Suprapubic skin (tissue), 4 donors: ENCODE measurements at regions not wholly inside any gene's neighbourhood (a gene's known extent, or its start where the extent isn't known, plus 50 kb on each side); places are given as distances from the start of the nearest gene placed in this dataset.
"Not testable (repeated sequence)": the region's sequence is repeated elsewhere in the genome, so short reads cannot be mapped to it uniquely, and the experiment has no call there.

ENCODE experiments used
- DNase-seq, 2 donors: peaks; one replicate each; pipeline ENCODE4 v3.0.0-alpha.2; 2019; ENCODE audit warnings: low spot score in 2 of 2
- H3K27ac ChIP-seq: fragments of 200-600 bp; sonication (generic); one replicate; pipeline ENCODE4 v1.5.1; 2019
- H3K27me3 ChIP-seq: fragments of 200-600 bp; sonication (generic); one replicate; pipeline ENCODE4 v1.5.1; 2019
- H3K36me3 ChIP-seq: fragments of 200-600 bp; sonication (generic); one replicate; pipeline ENCODE4 v1.5.1; 2019
- H3K4me1 ChIP-seq: fragments of 200-600 bp; sonication (generic); one replicate; pipeline ENCODE4 v1.5.1; 2019
- H3K4me3 ChIP-seq: fragments of 200-600 bp; sonication (generic); one replicate; pipeline ENCODE4 v1.5.1; 2019; ENCODE audit warnings: mild to moderate bottlenecking
- H3K9me3 ChIP-seq: fragments of 200-600 bp; sonication (generic); one replicate; pipeline ENCODE4 v1.5.1; 2019
- EP300 ChIP-seq: sonication (generic); formaldehyde crosslinking; IDR thresholded peaks from one replicate; pipeline ENCODE4 v1.6.1; 2017; ENCODE audit warnings: antibody characterized with exemption
- POLR2A ChIP-seq, 2 donors: fragments of 450-650 bp; IDR thresholded peaks; one replicate each; pipeline ENCODE4 v1.6.1; 2017; ENCODE audit warnings: antibody characterized with exemption in 2 of 2, mild to moderate bottlenecking in 2 of 2, moderate library complexity in 2 of 2
- POLR2AphosphoS5 ChIP-seq, 3 donors: sonication (generic); formaldehyde crosslinking; IDR thresholded peaks; one replicate each; pipeline ENCODE4 v1.6.1; 2017; ENCODE audit warnings: antibody characterized with exemption in 3 of 3
- WGBS: methylation state at CpG from one replicate; pipeline ENCODE4 v1.1.5; 2018; 5-methylcytosine and 5-hydroxymethylcytosine counted together
- TF ChIP-seq, protein P1 (sequence below), 2 donors: fragments of 200-600 bp in 1 of 2; fragments of 450-650 bp in 1 of 2; sonication (generic) in 1 of 2; IDR thresholded peaks; one replicate each; pipeline ENCODE4 v1.5.1; 2016 to 2019; ENCODE audit warnings: antibody characterized with exemption in 2 of 2, mild to moderate bottlenecking in 1 of 2, moderate library complexity in 1 of 2

- Histone ChIP-seq H3K36me3 (peaks cover 4% of the 10 kb centered on the region), H3K4me1 (peaks cover 16% of the 10 kb centered on the region), H3K27me3 (no peaks in the 10 kb centered on the region), H3K9me3 (no peaks in the 10 kb centered on the region), H3K4me3 (no peak overlapping the region), H3K27ac (no peak overlapping the region)
- DNase-seq, result no peak
- TF ChIP-seq, protein P1, sequence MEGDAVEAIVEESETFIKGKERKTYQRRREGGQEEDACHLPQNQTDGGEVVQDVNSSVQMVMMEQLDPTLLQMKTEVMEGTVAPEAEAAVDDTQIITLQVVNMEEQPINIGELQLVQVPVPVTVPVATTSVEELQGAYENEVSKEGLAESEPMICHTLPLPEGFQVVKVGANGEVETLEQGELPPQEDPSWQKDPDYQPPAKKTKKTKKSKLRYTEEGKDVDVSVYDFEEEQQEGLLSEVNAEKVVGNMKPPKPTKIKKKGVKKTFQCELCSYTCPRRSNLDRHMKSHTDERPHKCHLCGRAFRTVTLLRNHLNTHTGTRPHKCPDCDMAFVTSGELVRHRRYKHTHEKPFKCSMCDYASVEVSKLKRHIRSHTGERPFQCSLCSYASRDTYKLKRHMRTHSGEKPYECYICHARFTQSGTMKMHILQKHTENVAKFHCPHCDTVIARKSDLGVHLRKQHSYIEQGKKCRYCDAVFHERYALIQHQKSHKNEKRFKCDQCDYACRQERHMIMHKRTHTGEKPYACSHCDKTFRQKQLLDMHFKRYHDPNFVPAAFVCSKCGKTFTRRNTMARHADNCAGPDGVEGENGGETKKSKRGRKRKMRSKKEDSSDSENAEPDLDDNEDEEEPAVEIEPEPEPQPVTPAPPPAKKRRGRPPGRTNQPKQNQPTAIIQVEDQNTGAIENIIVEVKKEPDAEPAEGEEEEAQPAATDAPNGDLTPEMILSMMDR (IDR thresholded peaks at IDR 0.05), result no peak
- no peak for TF ChIP-seq EP300
- TF ChIP-seq POLR2AphosphoS5 (IDR thresholded peaks at IDR 0.05), result no peak
- no peak for TF ChIP-seq POLR2A (IDR thresholded peaks at IDR 0.05)
- 96% methylated on average over 12 of the region's 12 CpGs for WGBS
These were observed 123.4 kb upstream of the VKORC1L1 start for GRCh38 chr7:65749518-65749917.

GRCh38 chr7:65750511-65751344, 122.1 kb upstream of the VKORC1L1 start:
- peak overlapping the region; percentile 83 for H3K27ac ChIP-seq
- 0% methylated on average over 13 of the region's 69 CpGs for WGBS
- DNase-seq, result peak; percentile 92 to 96

DNA sequence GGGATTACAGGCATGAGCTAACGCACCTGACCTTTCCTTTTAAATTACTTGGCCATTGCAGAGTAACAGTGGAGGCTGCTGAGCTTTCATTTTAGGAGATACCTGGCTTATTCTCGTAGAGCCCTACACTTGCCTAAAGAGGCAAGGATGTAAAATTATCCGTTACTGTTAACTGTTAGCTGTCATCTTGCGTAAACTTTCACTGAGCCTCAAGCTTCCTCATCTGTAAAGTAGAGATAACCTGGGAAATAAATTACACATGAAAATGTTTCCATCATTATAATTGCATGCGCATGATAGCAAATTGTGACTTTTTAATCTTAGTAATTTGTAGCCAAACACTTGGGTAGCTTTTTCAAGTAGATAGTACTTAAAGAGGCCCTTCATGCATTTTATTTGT, 118.8 kb upstream of the VKORC1L1 start:
- DNase-seq, H3K27me3 ChIP-seq, H3K9me3 ChIP-seq, H3K27ac ChIP-seq, H3K4me3 ChIP-seq: not testable (repeated sequence)
- Histone ChIP-seq H3K4me1 (peaks cover 16% of the 10 kb centered on the region), H3K36me3 (peaks cover 23% of the 10 kb centered on the region)
- 98% methylated on average over 5 of the region's 5 CpGs for WGBS

More at GRCh38 chr7:65750511-65751344, 122.1 kb upstream of the VKORC1L1 start:
- Histone ChIP-seq H3K4me1 (peaks cover 16% of the 10 kb centered on the region), H3K4me3 (peak overlapping the region; percentile 74), H3K36me3 (peaks cover 4% of the 10 kb centered on the region), H3K9me3 (no peaks in the 10 kb centered on the region), H3K27me3 (no peaks in the 10 kb centered on the region)
- TF ChIP-seq, protein P1 (IDR thresholded peaks at IDR 0.05), result no peak
- TF ChIP-seq POLR2A (IDR thresholded peaks at IDR 0.05) (peak in 1 of 2 donors; percentile 42), POLR2AphosphoS5 (IDR thresholded peaks at IDR 0.05) (peak in 1 of 3 donors; percentile 64), EP300 (no peak)

DNA sequence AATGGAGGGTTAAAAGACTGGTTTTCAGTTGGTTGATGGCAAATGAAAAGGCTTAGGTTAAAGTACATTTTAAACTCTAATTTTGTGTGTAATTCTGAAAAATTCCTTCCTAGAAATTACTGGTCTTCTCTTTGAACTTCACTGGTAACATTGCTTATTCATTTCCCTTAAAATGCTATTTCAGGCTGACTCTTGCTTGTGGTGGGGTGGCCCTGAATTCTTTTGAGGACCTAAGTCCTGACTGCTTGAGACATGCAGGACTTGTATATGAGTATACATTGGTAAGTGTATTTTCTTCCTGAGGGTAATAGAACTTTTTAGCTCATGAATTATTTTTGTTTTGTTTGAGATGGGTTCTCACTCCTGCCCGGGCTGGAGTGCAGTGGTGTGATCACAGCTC, 113.9 kb upstream of the VKORC1L1 start:
- not testable (repeated sequence) for DNase-seq, H3K9me3 ChIP-seq, H3K4me1 ChIP-seq, H3K27ac ChIP-seq, H3K27me3 ChIP-seq, H3K4me3 ChIP-seq
- 92% methylated on average over 1 of the region's 1 CpG for WGBS
- peaks cover 38% of the 10 kb centered on the region for H3K36me3 ChIP-seq

- H3K27me3 ChIP-seq, H3K9me3 ChIP-seq, DNase-seq, H3K27ac ChIP-seq, H3K4me1 ChIP-seq, H3K4me3 ChIP-seq: not testable (repeated sequence)
- peaks cover 28% of the 10 kb centered on the region for H3K36me3 ChIP-seq
- 74% methylated on average over 3 of the region's 3 CpGs for WGBS
These were observed 110.2 kb upstream of the VKORC1L1 start for GRCh38 chr7:65762712-65763111.

GRCh38 chr7:65763114-65763513, 109.8 kb upstream of the VKORC1L1 start:
- H3K4me1 ChIP-seq, H3K27me3 ChIP-seq, H3K9me3 ChIP-seq, H3K27ac ChIP-seq, H3K4me3 ChIP-seq, DNase-seq: not testable (repeated sequence)
- 78% methylated on average over 5 of the region's 5 CpGs for WGBS
- peaks cover 27% of the 10 kb centered on the region for H3K36me3 ChIP-seq

DNA sequence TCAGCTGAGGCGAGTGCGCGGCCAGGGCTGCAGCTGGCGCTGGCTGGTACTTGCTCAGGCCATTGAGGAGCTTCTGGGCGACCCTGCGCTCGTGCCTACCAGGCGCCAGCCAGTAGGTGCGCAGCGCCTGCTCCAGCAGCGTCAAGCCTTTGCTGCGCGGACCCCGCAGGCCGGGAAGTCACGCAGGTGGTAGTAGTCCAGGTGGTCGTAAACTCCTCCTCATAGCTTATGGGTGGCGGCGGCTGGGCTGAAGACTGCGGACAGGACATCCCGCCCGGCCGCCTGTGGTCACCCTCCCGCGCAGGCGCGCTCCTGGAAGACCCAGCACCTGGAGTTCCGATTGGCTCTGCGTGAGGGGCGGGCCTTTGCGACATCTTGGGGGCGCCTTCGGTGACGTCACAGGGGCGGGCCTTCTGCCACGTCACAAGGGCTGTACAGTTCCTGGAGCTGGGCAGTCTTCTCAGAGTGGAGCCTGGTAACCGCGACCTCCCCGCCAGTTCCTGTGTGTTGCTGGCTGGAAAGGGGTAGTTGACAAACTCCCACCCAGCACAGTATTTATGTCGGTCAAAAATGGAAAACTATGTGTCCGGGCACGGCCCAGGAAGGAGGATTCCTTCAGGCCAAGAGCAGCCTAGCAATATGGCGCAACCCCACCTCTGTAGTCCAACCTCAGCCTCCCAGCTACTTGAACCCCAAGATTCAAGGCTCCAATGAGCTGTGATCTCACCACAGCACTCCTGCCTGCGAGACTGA, 102.2 kb upstream of the VKORC1L1 start:
- Histone ChIP-seq H3K4me1 (peaks cover 14% of the 10 kb centered on the region), H3K27ac (peak overlapping the region; percentile 89), H3K4me3 (peak overlapping the region; percentile 82)
- TF ChIP-seq POLR2AphosphoS5 (IDR thresholded peaks at IDR 0.05), result peak in 2 of 3 donors; percentile 18 to 40
- 7% methylated on average over 16 of the region's 44 CpGs for WGBS
- H3K9me3 ChIP-seq, H3K27me3 ChIP-seq, H3K36me3 ChIP-seq: not testable (repeated sequence)
- peak; percentile 98 for DNase-seq

DNA sequence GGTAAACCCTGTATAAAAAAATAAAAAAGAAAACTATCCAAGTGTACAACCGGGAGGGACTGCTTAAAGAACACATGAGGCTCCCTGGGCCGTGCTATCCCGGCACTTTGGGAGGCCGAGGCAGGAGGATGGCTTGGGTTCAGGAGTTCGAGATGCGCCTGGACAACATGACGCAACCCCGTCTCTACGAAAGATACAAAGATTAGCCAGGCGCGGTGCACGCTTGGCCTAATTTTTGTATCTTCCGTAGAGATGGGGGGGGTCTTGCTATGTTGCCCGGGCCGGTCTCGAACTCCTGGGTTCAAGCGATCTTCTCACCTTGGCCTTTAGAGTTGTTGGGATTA, 101.7 kb upstream of the VKORC1L1 start:
- peaks cover 14% of the 10 kb centered on the region for H3K4me1 ChIP-seq
- H3K36me3 ChIP-seq, H3K9me3 ChIP-seq, DNase-seq, H3K27me3 ChIP-seq: not testable (repeated sequence)
- WGBS, result 93% methylated on average over 17 of the region's 17 CpGs
- peak overlapping the region; percentile 82 for H3K4me3 ChIP-seq
- H3K27ac ChIP-seq, result peak overlapping the region; percentile 89

GRCh38 chr7:65776677-65777076, 96.2 kb upstream of the VKORC1L1 start:
- 87% methylated on average over 6 of the region's 6 CpGs for whole genome bisulfite sequencing
- not testable (repeated sequence) for H3K27me3 ChIP-seq, H3K4me1 ChIP-seq, H3K27ac ChIP-seq, H3K9me3 ChIP-seq, H3K4me3 ChIP-seq, DNase-seq, H3K36me3 ChIP-seq

DNA sequence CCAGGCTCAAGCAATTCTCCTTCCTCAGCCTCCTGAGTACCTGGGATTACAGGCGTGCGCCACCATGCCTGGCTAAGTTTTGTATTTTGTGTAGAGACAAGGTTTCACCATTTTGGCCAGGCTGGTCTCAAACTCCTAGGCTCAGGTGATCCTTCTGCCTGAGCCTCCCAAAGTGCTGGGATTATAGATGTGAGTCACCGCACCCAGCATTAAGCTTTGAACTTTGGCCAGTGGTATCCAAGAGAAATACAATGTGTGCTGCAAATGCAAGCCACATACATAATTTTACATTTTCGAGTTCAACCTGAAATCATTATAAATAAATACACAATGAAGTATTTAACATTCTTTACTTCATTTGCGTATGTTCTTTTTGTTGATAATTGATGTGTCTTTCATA, 82.9 kb upstream of the VKORC1L1 start:
- H3K36me3 ChIP-seq, DNase-seq, H3K27me3 ChIP-seq, H3K4me3 ChIP-seq, H3K27ac ChIP-seq, H3K9me3 ChIP-seq, H3K4me1 ChIP-seq: not testable (repeated sequence)
- 92% methylated on average over 5 of the region's 5 CpGs for WGBS

DNA sequence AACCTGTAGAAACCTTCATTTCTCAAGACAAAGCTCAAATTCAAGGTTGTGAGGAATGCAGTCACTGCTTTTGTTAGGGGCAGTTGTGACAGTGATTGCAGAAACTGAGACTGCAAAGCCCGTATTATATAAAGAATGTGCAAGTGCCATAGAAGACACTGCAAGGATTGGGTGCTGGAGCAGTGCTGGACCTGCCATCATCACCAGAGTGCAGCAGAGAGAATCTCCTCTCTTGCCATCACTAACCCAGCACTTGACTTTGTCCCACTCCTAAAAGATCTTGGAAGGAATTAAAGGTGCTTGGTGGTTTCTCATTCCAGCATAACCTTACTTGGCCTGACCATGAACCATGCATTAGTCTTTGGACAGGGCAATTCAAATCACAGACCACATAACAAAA, 81.1 kb upstream of the VKORC1L1 start:
- not testable (repeated sequence) for H3K27me3 ChIP-seq, H3K4me1 ChIP-seq, H3K9me3 ChIP-seq, H3K4me3 ChIP-seq, H3K36me3 ChIP-seq, DNase-seq, H3K27ac ChIP-seq
- no CpG with 5 or more reads among the region's 1 CpG for WGBS
